ENCODE measurements at regions not wholly inside any gene's neighbourhood (a gene's known extent, or its start where the extent isn't known, plus 50 kb on each side); places are given as distances from the start of the nearest gene placed in this dataset.

GRCh38 chr2:136226903-136227302, 109.0 kb upstream of the CXCR4 start:
- TF ChIP-seq CTCF (conservative IDR thresholded peaks at IDR 0.05 in 1 of 2, IDR thresholded peaks at IDR 0.05 in 1 of 2; ENCODE audit: extremely low read depth in 1 of 2, insufficient read depth in 1 of 2, low read depth in 1 of 2, low read length in 2 of 2) (no peak), EZH2 (IDR thresholded peaks at IDR 0.05; ENCODE audit: borderline replicate concordance, low read length) (no peak)

All from mammary epithelial cell (primary cell).